Vagina (tissue), 2 donors: ENCODE measurements at regions not wholly inside any gene's neighbourhood (a gene's known extent, or its start where the extent isn't known, plus 50 kb on each side); places are given as distances from the start of the nearest gene placed in this dataset.

Source experiments
- DNase-seq, 2 donors: peaks; one replicate each; pipeline ENCODE4 v3.0.0-alpha.2; 2017; ENCODE audit errors: extremely low spot score in 2 of 2
- H3K27ac ChIP-seq: fragments of 200-600 bp; sonication (generic); one replicate; pipeline ENCODE4 v1.5.1; 2019
- H3K27me3 ChIP-seq: fragments of 200-600 bp; sonication (generic); one replicate; pipeline ENCODE4 v1.5.1; 2019
- H3K36me3 ChIP-seq, 2 donors: fragments of 200-600 bp; sonication (generic); one replicate each; pipeline ENCODE4 v1.5.1; 2017 to 2019
- H3K4me1 ChIP-seq: fragments of 200-600 bp; sonication (generic); one replicate; pipeline ENCODE4 v1.5.1; 2019
- H3K4me3 ChIP-seq, 2 donors: fragments of 200-600 bp; sonication (generic); 1 replicate in 1 of 2; 2 replicates in 1 of 2; pipeline ENCODE4 v1.5.1; 2016 to 2019
- H3K9me3 ChIP-seq: fragments of 200-600 bp; sonication (generic); one replicate; pipeline ENCODE4 v1.5.1; 2019
- CTCF ChIP-seq, 3 experiments: fragments of 450-650 bp in 2 of 3; fragments of 200-600 bp in 1 of 3; sonication (generic) in 1 of 3; IDR thresholded peaks; one replicate each; pipeline ENCODE4 v1.5.1; 2017 to 2019; ENCODE audit warnings: antibody characterized with exemption in 3 of 3, mild to moderate bottlenecking in 2 of 3, moderate library complexity in 2 of 3
- POLR2A ChIP-seq, 2 donors: fragments of 450-650 bp; IDR thresholded peaks; one replicate each; pipeline ENCODE4 v1.6.1; 2017; ENCODE audit warnings: antibody characterized with exemption in 2 of 2, mild to moderate bottlenecking in 2 of 2, moderate library complexity in 2 of 2
- POLR2AphosphoS5 ChIP-seq, 2 donors: sonication (generic); formaldehyde crosslinking; IDR thresholded peaks; one replicate each; pipeline ENCODE4 v1.9.0; 2017; ENCODE audit warnings: antibody characterized with exemption in 2 of 2, mild to moderate bottlenecking in 2 of 2, low read depth in 1 of 2; ENCODE audit not compliant: insufficient read depth in 1 of 2
- intact Hi-C: fragments of 100-400 bp; cut with DNase I; formaldehyde crosslinking; loops from one replicate; pipeline ENCODE4 v1.15.1; 2023

GRCh38 chr9:19577411-19577810 is 168.6 kb downstream of the ACER2 start:
- no peaks in the 10 kb centered on the region for H3K9me3 ChIP-seq
- no peaks in the 10 kb centered on the region for H3K4me1 ChIP-seq
- H3K36me3 ChIP-seq, result no peaks in the 10 kb centered on the region
- H3K27ac ChIP-seq, result no peak overlapping the region
- intact Hi-C loops, result no loop called here
- no peaks in the 10 kb centered on the region for H3K27me3 ChIP-seq
- no peak for TF ChIP-seq POLR2AphosphoS5 (IDR thresholded peaks at IDR 0.05; ENCODE audit: insufficient read depth in 1 of 2, low read depth in 1 of 2)
- TF ChIP-seq POLR2A (IDR thresholded peaks at IDR 0.05), result no peak
- no peak for TF ChIP-seq CTCF (IDR thresholded peaks at IDR 0.05)
- no peak overlapping the region for H3K4me3 ChIP-seq
- no peak for DNase-seq

DNA sequence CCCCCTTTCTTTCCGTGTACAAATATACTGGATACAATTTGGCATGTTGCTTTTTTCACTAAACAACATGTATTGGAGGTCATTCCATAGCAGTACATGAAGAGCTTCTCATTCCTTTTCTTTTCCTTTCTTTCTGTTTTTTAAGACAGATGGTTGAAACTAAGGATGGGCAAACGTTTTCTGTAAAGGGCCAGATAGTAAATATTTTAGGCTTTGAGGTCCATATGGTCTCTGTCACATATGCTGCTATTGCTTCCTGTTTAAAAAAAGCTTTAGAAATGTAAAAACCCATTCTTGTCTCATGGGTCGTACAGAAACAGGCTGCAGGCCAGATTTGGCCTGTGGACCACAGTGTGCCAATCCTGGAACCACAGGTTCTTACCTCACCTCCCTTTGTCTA is 160.1 kb downstream of the ACER2 start:
- Histone ChIP-seq H3K36me3 (no peaks in the 10 kb centered on the region), H3K4me1 (no peaks in the 10 kb centered on the region), H3K9me3 (no peaks in the 10 kb centered on the region), H3K27ac (no peak overlapping the region), H3K4me3 (no peak overlapping the region), H3K27me3 (no peaks in the 10 kb centered on the region)
- no peak for TF ChIP-seq CTCF (IDR thresholded peaks at IDR 0.05)
- no peak for TF ChIP-seq POLR2A (IDR thresholded peaks at IDR 0.05)
- TF ChIP-seq POLR2AphosphoS5 (IDR thresholded peaks at IDR 0.05; ENCODE audit: insufficient read depth in 1 of 2, low read depth in 1 of 2), result no peak
- intact Hi-C loops, result no loop called here
- no peak for DNase-seq

GRCh38 chr9:19564396-19565061 is 155.7 kb downstream of the ACER2 start:
- H3K9me3 ChIP-seq, result no peaks in the 10 kb centered on the region
- H3K36me3 ChIP-seq, result no peaks in the 10 kb centered on the region
- TF ChIP-seq CTCF (IDR thresholded peaks at IDR 0.05), result no peak
- TF ChIP-seq POLR2AphosphoS5 (IDR thresholded peaks at IDR 0.05; ENCODE audit: insufficient read depth in 1 of 2, low read depth in 1 of 2), result no peak
- TF ChIP-seq POLR2A (IDR thresholded peaks at IDR 0.05), result no peak
- no peaks in the 10 kb centered on the region for H3K4me1 ChIP-seq
- no peak overlapping the region for H3K4me3 ChIP-seq
- intact Hi-C loops, result no loop called here
- no peak for DNase-seq
- H3K27me3 ChIP-seq, result no peaks in the 10 kb centered on the region
- H3K27ac ChIP-seq, result no peak overlapping the region

DNA sequence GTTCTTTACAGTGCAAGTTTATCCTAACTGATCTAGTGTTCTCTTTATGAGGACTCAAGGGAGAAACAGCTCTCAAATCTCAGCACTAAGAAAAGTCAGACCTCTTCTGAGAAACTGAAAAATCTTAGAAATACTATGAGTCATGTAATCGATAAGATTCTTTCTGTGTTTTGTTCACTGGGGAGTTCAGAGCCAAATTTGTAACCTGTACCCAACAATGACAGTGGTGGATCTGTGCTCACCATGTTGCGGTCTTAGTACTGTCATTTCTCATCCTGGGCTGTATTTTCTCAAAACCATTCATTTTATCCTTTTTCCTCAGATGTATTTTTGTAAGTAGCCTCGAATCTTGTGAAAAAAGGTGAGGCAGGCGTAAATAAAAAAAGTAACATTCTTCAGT is 146.4 kb downstream of the ACER2 start:
- intact Hi-C loops, result no loop called here
- no peak for DNase-seq
- H3K9me3 ChIP-seq, result no peaks in the 10 kb centered on the region
- H3K4me3 ChIP-seq, result no peak overlapping the region
- H3K27ac ChIP-seq, result no peak overlapping the region
- no peak for TF ChIP-seq POLR2A (IDR thresholded peaks at IDR 0.05)
- TF ChIP-seq POLR2AphosphoS5 (IDR thresholded peaks at IDR 0.05; ENCODE audit: insufficient read depth in 1 of 2, low read depth in 1 of 2), result no peak
- TF ChIP-seq CTCF (IDR thresholded peaks at IDR 0.05), result no peak
- no peaks in the 10 kb centered on the region for H3K36me3 ChIP-seq
- no peaks in the 10 kb centered on the region for H3K27me3 ChIP-seq
- H3K4me1 ChIP-seq, result no peaks in the 10 kb centered on the region

DNA sequence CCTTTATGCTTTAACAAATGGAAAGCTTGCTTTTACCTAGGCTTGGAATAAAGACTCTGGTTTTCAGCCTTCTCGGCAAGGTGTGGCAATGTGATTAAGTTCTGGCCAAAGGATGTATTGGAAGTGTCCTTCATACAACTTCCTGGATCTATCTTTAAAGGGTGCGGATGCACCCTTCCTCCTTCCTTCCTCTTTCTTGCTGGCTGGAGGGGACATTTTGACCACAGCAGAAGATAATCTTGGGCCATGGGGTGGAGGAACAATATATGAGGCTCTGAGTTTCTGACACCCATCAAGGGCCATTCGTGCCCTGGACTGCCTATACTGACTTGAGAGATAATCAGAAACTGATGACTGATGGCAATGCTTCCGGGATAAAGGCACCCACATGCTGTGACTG is 145.7 kb downstream of the ACER2 start:
- DNase-seq, result no peak
- no peaks in the 10 kb centered on the region for H3K9me3 ChIP-seq
- no peak for TF ChIP-seq POLR2A (IDR thresholded peaks at IDR 0.05)
- no peaks in the 10 kb centered on the region for H3K27me3 ChIP-seq
- H3K36me3 ChIP-seq, result no peaks in the 10 kb centered on the region
- H3K4me3 ChIP-seq, result no peak overlapping the region
- H3K27ac ChIP-seq, result no peak overlapping the region
- intact Hi-C loops, result no loop called here
- no peaks in the 10 kb centered on the region for H3K4me1 ChIP-seq
